Upper lobe of left lung (tissue), 6 donors: ENCODE measurements at regions not wholly inside any gene's neighbourhood (a gene's known extent, or its start where the extent isn't known, plus 50 kb on each side); places are given as distances from the start of the nearest gene placed in this dataset.

Experiments used
- ATAC-seq, 2 donors: fragments of 200-7000 bp; cut with Tn5 transposase; one replicate each; pipeline ENCODE4 v1.9.1; 2022; ENCODE audit warnings: mild to moderate bottlenecking in 2 of 2, moderate library complexity in 2 of 2; ENCODE audit not compliant: low FRiP score in 2 of 2
- DNase-seq, 2 donors: peaks; one replicate each; pipeline ENCODE4 v3.0.0-alpha.2; 2019 to 2020
- H3K27ac ChIP-seq, 4 donors: fragments of 200-600 bp; sonication (generic); one replicate each; pipeline ENCODE4 v1.5.1; 2016 to 2019
- H3K27me3 ChIP-seq, 4 donors: fragments of 200-600 bp; sonication (generic); one replicate each; pipeline ENCODE4 v1.5.1; 2017 to 2019
- H3K36me3 ChIP-seq, 4 donors: fragments of 200-600 bp; sonication (generic); one replicate each; pipeline ENCODE4 v1.5.1; 2016 to 2019
- H3K4me1 ChIP-seq, 4 donors: fragments of 200-600 bp; sonication (generic); one replicate each; pipeline ENCODE4 v1.5.1; 2018 to 2019
- H3K4me3 ChIP-seq, 4 donors: fragments of 200-600 bp; sonication (generic); one replicate each; pipeline ENCODE4 v1.5.1; 2017 to 2019; ENCODE audit warnings: mild to moderate bottlenecking in 2 of 4, moderate library complexity in 1 of 4
- H3K9me3 ChIP-seq, 4 donors: fragments of 200-600 bp; sonication (generic); one replicate each; pipeline ENCODE4 v1.5.1; 2018 to 2019
- CTCF ChIP-seq, 6 experiments: fragments of 450-650 bp in 4 of 6; fragments of 200-600 bp in 2 of 6; sonication (generic) in 2 of 6; IDR thresholded peaks; one replicate each; pipeline ENCODE4 v1.5.1; 2016 to 2019; ENCODE audit warnings: antibody characterized with exemption in 6 of 6
- EP300 ChIP-seq, 4 donors: sonication (generic); formaldehyde crosslinking; IDR thresholded peaks; one replicate each; pipeline ENCODE4 v1.5.1; 2017; ENCODE audit warnings: antibody characterized with exemption in 4 of 4, control low read depth in 2 of 4
- POLR2A ChIP-seq, 4 donors: fragments of 450-650 bp; IDR thresholded peaks; one replicate each; pipeline ENCODE4 v1.5.1; 2016 to 2017; ENCODE audit warnings: antibody characterized with exemption in 4 of 4, mild to moderate bottlenecking in 2 of 4
- POLR2AphosphoS5 ChIP-seq, 2 donors: sonication (generic); formaldehyde crosslinking; IDR thresholded peaks; one replicate each; pipeline ENCODE4 v1.5.1; 2017; ENCODE audit warnings: antibody characterized with exemption in 2 of 2
- WGBS, 2 donors: methylation state at CpG; one replicate each; pipeline ENCODE4 v1.1.5; 2017 to 2018; 5-methylcytosine and 5-hydroxymethylcytosine counted together
- donor health status: DM: no; HTN: no; CAD: no; lungs with moderate emphysema.
- donor health status: DM: no; HTN: yes; CAD: no; lungs with severe emphysema.

DNA sequence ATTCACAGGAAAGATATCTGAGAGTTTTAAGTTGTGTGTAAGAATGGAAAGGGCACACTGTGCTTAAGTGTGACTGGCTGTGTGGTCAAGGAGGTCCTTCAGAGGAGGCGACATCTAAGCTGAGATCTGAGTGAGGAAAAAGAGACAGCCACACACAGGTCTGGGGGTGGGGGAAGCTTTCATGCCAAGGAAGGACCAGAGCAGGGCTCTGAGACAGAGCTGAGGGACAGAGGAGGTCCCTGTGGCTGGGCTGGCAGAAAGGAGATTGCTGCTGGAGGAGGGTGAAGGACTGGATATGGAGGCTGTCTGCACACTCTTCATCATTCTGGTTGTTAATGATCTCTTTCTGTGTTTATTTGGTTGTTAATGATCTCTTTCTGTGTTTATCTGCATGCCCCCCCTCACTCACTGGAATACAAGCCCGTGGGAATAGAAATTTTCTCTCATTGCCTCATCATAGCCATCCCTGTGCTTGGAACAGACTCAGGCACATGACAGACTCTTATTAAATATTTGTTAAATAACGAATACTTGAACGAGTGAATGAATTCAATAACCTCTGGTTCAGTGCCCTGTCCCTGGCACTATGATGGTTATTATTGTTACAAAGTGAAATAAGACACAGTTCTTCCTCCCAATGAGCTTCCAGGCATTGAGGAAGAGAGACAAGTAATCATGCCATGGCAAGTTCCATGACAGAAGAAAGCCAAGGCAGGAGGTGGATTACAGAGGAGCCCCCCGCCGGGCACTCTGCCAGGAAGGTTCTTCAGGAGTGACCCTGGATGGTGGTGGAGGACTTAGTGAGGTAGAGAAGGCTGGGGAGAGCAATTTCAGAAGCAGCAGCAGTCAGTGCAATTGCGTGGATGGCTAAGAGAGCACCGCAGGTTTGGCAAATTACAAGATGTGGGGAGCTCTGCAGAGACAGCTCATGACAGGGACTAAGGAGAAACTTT, 399.4 kb upstream of the HS6ST1 start:
- Histone ChIP-seq H3K27me3 (no peaks in the 10 kb centered on the region), H3K9me3 (no peaks in the 10 kb centered on the region), H3K27ac (no peak overlapping the region), H3K4me3 (no peak overlapping the region), H3K36me3 (no peaks in the 10 kb centered on the region), H3K4me1 (no peaks in the 10 kb centered on the region)
- ATAC-seq (no peak), DNase-seq (no peak)
- 77 to 79% methylated on average over 8 of the region's 8 CpGs for WGBS, 2 donors
- TF ChIP-seq CTCF (IDR thresholded peaks at IDR 0.05): no peak
- TF ChIP-seq EP300 (IDR thresholded peaks at IDR 0.05): no peak
- no peak for TF ChIP-seq POLR2A (IDR thresholded peaks at IDR 0.05)
- TF ChIP-seq POLR2AphosphoS5 (IDR thresholded peaks at IDR 0.05): no peak

DNA sequence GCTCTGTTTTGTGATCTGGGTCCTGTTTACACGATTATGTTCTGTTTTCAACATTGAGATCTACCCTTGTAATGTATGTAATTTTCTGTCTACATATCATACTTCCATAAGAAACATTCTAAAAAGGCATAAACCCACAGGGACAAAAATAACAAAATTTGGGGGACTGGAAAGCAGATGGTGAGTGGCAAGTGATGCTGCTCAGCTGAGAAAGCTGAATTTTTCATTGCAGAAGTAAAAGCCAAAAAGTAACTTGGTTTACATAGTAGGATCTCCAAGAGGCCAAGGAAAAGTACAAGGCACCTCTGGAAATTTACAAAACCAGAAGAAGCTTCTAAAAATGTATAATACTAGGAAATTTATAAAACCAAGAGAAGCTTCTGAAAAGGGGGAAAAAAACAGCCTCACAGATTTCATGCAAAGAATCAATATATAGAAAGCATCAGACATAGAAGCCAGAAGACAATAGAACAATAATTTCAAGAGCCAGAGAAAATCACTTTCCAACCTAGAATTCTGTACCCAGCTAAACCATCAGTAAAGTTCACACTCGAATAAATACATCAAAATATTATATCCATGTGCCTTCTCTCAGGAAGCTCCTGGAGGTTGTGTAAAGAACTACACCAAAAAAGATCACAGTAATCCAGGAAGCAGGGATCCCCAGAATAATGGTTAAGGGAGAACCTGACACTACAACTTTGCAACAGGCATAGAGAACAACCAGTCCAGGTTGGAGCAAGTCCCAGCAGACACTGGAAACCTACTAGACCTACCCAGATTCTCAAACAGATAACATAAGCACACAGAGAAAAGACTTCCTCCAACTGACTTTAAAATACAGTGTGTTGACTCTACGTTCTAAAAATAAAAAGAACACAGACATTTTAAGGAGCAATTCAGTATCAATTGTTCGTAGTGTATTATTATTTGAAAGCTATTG, 401.7 kb upstream of the HS6ST1 start:
- H3K36me3 ChIP-seq: no peaks in the 10 kb centered on the region
- no peaks in the 10 kb centered on the region for H3K4me1 ChIP-seq
- 77 to 80% methylated on average over 4 of the region's 4 CpGs for WGBS, 2 donors
- no peak for ATAC-seq
- H3K4me3 ChIP-seq: no peak overlapping the region
- no peaks in the 10 kb centered on the region for H3K9me3 ChIP-seq
- no peak for TF ChIP-seq POLR2AphosphoS5 (IDR thresholded peaks at IDR 0.05)
- no peak for DNase-seq
- H3K27me3 ChIP-seq: no peaks in the 10 kb centered on the region
- H3K27ac ChIP-seq: no peak overlapping the region

DNA sequence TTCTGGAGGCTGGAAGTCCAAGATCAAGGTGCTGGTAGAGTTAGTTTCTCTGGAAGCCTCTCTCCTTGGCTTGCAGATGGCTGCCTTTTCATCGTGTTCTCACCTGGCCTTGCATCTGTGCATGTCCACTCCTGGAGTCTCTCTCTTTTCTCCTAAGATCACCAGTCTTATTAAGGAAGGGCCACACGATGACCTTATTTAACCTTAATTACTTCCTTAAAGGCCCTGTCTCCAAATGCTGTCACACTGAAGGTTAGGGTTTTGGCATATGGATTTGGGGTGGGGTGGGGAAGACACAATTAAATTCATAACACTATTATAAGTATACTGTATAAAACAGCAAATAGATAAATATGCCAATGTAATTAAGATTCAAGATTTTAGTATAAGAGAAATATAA, 402.4 kb upstream of the HS6ST1 start:
- H3K27ac ChIP-seq: no peak overlapping the region
- no peaks in the 10 kb centered on the region for H3K27me3 ChIP-seq
- H3K9me3 ChIP-seq: no peaks in the 10 kb centered on the region
- no peaks in the 10 kb centered on the region for H3K4me1 ChIP-seq
- H3K4me3 ChIP-seq: no peak overlapping the region
- no peaks in the 10 kb centered on the region for H3K36me3 ChIP-seq
- no peak for DNase-seq
- TF ChIP-seq POLR2AphosphoS5 (IDR thresholded peaks at IDR 0.05) (no peak), CTCF (IDR thresholded peaks at IDR 0.05) (no peak), POLR2A (IDR thresholded peaks at IDR 0.05) (no peak), EP300 (IDR thresholded peaks at IDR 0.05) (no peak)
- 83 to 96% methylated on average over 2 of the region's 2 CpGs for WGBS, 2 donors
- ATAC-seq: no peak

DNA sequence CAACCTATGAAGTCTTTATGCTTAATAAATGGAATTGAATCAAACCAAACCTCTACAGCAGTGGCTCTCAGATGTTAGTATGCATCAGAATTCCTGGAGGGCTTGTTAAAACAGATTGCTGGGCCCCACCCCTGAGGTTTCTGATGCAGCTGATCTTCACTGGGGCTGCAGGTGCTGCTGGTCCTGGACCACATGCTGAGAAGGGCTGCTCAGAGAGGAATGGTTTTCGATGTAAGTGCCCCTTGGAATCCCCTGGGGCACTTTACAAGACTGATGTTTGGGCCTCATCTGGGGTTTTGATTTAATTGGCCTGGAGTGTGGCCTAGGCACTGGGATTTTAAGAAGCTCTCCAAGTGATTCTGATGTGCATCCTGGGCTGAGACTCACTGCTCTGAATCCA, 403.8 kb upstream of the HS6ST1 start:
- no peak for ATAC-seq
- no peak for TF ChIP-seq POLR2AphosphoS5 (IDR thresholded peaks at IDR 0.05)
- no peak for TF ChIP-seq POLR2A (IDR thresholded peaks at IDR 0.05)
- H3K27ac ChIP-seq: no peak overlapping the region
- 54 to 83% methylated on average over 1 of the region's 1 CpG for WGBS, 2 donors
- H3K4me1 ChIP-seq: no peaks in the 10 kb centered on the region
- DNase-seq: no peak
- no peak overlapping the region for H3K4me3 ChIP-seq
- no peaks in the 10 kb centered on the region for H3K36me3 ChIP-seq
- H3K27me3 ChIP-seq: no peaks in the 10 kb centered on the region
- no peaks in the 10 kb centered on the region for H3K9me3 ChIP-seq

- WGBS, 2 donors: 93 to 96% methylated on average over 5 to 7 of the region's 7 CpGs
- Histone ChIP-seq H3K4me1 (no peaks in the 10 kb centered on the region), H3K36me3 (no peaks in the 10 kb centered on the region), H3K27me3 (no peaks in the 10 kb centered on the region), H3K9me3 (peaks cover 0 to 7% (median 3%) of the 10 kb centered on the region in 4 donors), H3K27ac (no peak overlapping the region), H3K4me3 (no peak overlapping the region)
- no peak for TF ChIP-seq EP300 (IDR thresholded peaks at IDR 0.05)
- TF ChIP-seq CTCF (IDR thresholded peaks at IDR 0.05): no peak
- no peak for TF ChIP-seq POLR2AphosphoS5 (IDR thresholded peaks at IDR 0.05)
- TF ChIP-seq POLR2A (IDR thresholded peaks at IDR 0.05): no peak
- ATAC-seq: no peak
- DNase-seq: peak in 1 of 2 donors; percentile 18
Observed at GRCh38 chr2:128724547-128724946, 405.9 kb upstream of the HS6ST1 start.
